Common myeloid progenitor, CD34-positive (primary cell): ENCODE measurements at regions not wholly inside any gene's neighbourhood (a gene's known extent, or its start where the extent isn't known, plus 50 kb on each side); places are given as distances from the start of the nearest gene placed in this dataset.

ENCODE experiments used
- CTCF ChIA-PET: fragments of 350-600 bp; sonication (Branson Sonifier 250); formaldehyde crosslinking; loops from one replicate; lab custom pipeline; 2021; ENCODE audit warnings: antibody characterized with exemption; lab: Charles Lee
- POLR2A ChIA-PET: fragments of 350-600 bp; sonication (Branson Sonifier 250); formaldehyde crosslinking; loops from one replicate; lab custom pipeline; 2021; ENCODE audit warnings: antibody characterized with exemption; lab: Charles Lee
- DNase-seq, 3 donors: peaks; one replicate each; pipeline versions ENCODE4 v3.0.0 to v3.0.0-alpha.2; 2013
- H3K27ac ChIP-seq, 2 experiments: 1 replicate in 1 of 2; 2 replicates in 1 of 2; pipeline ENCODE4 v1.7.0; 2013; ENCODE audit warnings: inconsistent platforms in 2 of 2, low read length in 2 of 2, mild to moderate bottlenecking in 2 of 2, low read depth in 1 of 2, moderate library complexity in 1 of 2; ENCODE audit not compliant: severe bottlenecking in 2 of 2, insufficient read depth in 1 of 2, poor library complexity in 1 of 2
- H3K27me3 ChIP-seq, 5 experiments: replicated peaks in 2 of 5; 1 replicate in 3 of 5; 2 replicates in 2 of 5; pipeline versions ENCODE4 v1.6.1 to v1.7.0; 2013; ENCODE audit warnings: low read length in 4 of 5, mild to moderate bottlenecking in 2 of 5, moderate library complexity in 2 of 5, inconsistent platforms in 1 of 5; ENCODE audit not compliant: insufficient read depth in 5 of 5, control insufficient read depth in 4 of 5
- H3K36me3 ChIP-seq, 4 experiments: 1 replicate in 2 of 4; 2 replicates in 2 of 4; pipeline versions ENCODE4 v1.6.1 to v1.7.0; 2013; ENCODE audit warnings: low read length in 3 of 4, control low read depth in 1 of 4, mild to moderate bottlenecking in 1 of 4; ENCODE audit not compliant: control insufficient read depth in 4 of 4, insufficient read depth in 4 of 4
- H3K4me1 ChIP-seq, 4 experiments: 1 replicate in 3 of 4; 2 replicates in 1 of 4; pipeline versions ENCODE4 v1.6.1 to v1.7.1; 2013; ENCODE audit warnings: low read length in 3 of 4, mild to moderate bottlenecking in 3 of 4, control low read depth in 1 of 4, inconsistent platforms in 1 of 4, moderate library complexity in 1 of 4; ENCODE audit not compliant: control insufficient read depth in 4 of 4, insufficient read depth in 4 of 4; ENCODE audit errors: control extremely low read depth in 1 of 4
- H3K4me3 ChIP-seq, 7 experiments: 1 replicate in 4 of 7; 2 replicates in 3 of 7; pipeline versions ENCODE4 v1.5.1 to v1.7.0; 2013; ENCODE audit warnings: mild to moderate bottlenecking in 7 of 7, low read length in 6 of 7, moderate library complexity in 6 of 7, inconsistent platforms in 2 of 7, low read depth in 2 of 7, control low read depth in 1 of 7; ENCODE audit not compliant: insufficient read depth in 4 of 7, control insufficient read depth in 1 of 7; ENCODE audit errors: extremely low read depth in 1 of 7
- H3K9me3 ChIP-seq, 5 experiments: 1 replicate in 4 of 5; 2 replicates in 1 of 5; pipeline versions ENCODE4 v1.6.1 to v1.7.1; 2013; ENCODE audit warnings: low read length in 4 of 5, mild to moderate bottlenecking in 2 of 5, inconsistent platforms in 1 of 5, low read depth in 1 of 5, moderate library complexity in 1 of 5; ENCODE audit not compliant: control insufficient read depth in 4 of 5, insufficient read depth in 2 of 5; ENCODE audit errors: control extremely low read depth in 1 of 5
- WGBS: methylation state at CpG from one replicate; pipeline ENCODE4 v1.1.5; 2013; ENCODE audit not compliant: insufficient coverage; 5-methylcytosine and 5-hydroxymethylcytosine counted together

DNA sequence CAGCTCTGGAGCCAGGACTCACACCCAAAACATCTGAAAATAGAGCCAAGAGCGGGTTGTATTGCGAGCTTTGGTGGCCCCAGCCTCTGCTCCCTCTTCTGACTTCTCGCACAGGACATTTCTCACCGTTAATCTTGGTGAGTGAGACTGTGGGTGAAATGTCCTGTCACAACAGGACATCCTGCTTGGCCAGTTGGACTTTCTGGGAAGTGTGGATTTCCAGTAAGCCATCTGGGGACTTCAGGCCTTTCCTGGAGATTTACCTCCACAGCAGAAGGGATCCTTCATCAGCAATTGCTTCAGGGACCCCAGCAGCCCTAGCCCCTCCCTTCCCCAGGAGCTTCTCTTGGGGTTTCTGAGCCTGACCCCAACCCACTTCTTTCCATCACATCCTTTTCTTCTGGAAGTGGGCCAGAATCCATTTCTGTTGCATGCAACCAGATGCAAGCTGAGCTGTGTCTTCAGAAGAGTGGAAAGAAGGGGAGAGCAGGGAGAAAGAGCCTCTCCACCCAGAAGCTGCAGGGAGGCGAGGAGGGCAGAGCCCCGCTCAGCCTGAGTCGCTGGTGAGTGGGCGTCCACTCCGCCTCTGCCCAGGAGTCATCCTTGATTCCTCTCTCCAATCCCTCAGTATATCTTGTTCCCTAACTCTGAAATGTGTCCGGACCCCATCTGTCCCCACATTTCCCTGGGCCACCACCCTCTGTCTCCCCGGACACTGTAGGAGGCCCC lies 50.3 kb upstream of the GADD45G start:
- no peak overlapping the region for H3K27ac ChIP-seq
- ChIA-PET CTCF (interaction anchor here (9.7 kb wide), 1 partner anchor 127 kb away, joined by 106 read pairs; no protein-coding TSS in a partner anchor), POLR2A (interaction anchor here (1.0 kb wide), 1 partner anchor 12 kb away, joined by 3 read pairs; no protein-coding TSS in a partner anchor)
- peaks cover 11 to 43% (median 39%) of the 10 kb centered on the region in 4 experiments for H3K4me1 ChIP-seq
- no peaks in the 10 kb centered on the region for H3K36me3 ChIP-seq
- no peaks in the 10 kb centered on the region for H3K27me3 ChIP-seq
- WGBS: 98% methylated on average over 10 of the region's 11 CpGs
- no peak for DNase-seq
- H3K9me3 ChIP-seq: peaks cover 0 to 2% (median 0%) of the 10 kb centered on the region in 5 experiments
- H3K4me3 ChIP-seq: no peak overlapping the region

DNA sequence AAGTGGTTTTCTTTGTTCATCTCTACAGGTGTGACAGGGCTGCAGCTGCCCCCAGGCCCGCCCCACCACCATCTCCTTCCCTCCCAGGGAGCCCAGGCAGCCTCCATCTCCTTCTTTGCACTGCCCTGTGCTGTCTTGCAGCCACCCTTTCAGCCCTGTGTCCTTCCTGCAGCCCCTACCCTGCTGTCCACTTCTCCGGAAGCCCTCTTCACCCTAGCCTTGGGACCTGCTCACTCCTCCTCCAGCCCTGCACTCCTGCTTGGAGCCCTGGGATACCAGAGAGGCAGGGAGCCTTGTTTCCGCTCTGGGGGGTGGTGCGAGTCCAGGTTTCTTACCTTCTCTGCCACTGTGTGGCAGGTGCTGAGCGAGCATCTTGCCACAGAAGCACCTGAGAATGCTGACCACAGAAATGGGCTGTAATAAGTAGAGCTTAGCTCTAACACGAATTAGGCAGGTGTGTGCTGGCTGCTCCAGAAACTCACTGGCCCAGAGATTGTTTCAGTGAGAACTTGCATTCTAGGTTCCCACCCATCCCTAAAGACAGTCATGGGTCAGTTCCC lies 51.3 kb upstream of the GADD45G start:
- 95% methylated on average over 4 of the region's 6 CpGs for WGBS
- peaks cover 11 to 49% (median 39%) of the 10 kb centered on the region in 4 experiments for H3K4me1 ChIP-seq
- POLR2A ChIA-PET: no interaction called here

DNA sequence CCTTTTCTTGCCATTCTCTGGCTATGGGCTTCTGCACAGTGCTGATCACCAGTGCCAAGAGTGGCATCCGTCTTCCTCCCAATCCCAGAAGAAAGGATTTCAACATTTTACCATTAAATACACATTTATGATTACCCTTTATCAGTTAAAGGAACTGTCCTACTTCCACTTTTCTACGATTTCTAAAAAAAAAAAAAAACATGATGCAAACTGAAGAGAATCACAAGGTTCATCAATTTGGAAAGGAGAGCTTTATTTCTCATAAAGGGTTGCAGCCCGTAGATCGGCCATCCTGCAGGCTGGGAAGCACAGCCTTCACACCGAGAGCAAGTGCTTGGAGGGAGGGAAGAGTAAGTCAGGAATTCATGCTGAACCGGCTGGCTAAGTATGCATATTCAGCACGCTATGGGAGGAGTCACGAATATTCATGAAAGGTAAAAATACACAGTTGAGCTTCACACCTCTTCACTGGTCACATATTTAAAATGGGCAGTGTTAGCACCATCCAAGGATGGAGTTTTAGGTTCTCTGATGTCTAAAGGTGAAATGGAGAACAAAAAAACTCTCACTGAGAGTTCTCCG lies 52.5 kb upstream of the SEMA4D start:
- Histone ChIP-seq H3K27me3 (no peaks in the 10 kb centered on the region), H3K36me3 (no peaks in the 10 kb centered on the region), H3K4me3 (no peak overlapping the region), H3K9me3 (peaks cover 0 to 7% (median 0%) of the 10 kb centered on the region in 5 experiments), H3K4me1 (peaks cover 0 to 31% (median 18%) of the 10 kb centered on the region in 4 experiments), H3K27ac (no peak overlapping the region)
- CTCF ChIA-PET: interaction anchor here (0.8 to 9.7 kb wide), 14 partner anchors 8 to 196 kb away, joined by 3 to 106 read pairs (median 10); no protein-coding TSS in a partner anchor
- POLR2A ChIA-PET: interaction anchor here (0.5 kb wide), 1 partner anchor 60 kb away, joined by 4 read pairs; no protein-coding TSS in a partner anchor
- DNase-seq: no peak
- WGBS: 83% methylated on average over 6 of the region's 9 CpGs

More for the DNA sequence above, 51.3 kb upstream of the GADD45G start:
- H3K4me3 ChIP-seq: no peak overlapping the region
- CTCF ChIA-PET: interaction anchor here (0.6 to 9.7 kb wide), 2 partner anchors 10 to 126 kb away, joined by 3 to 106 read pairs; no protein-coding TSS in a partner anchor
- DNase-seq: no peak
- H3K9me3 ChIP-seq: peaks cover 0 to 2% (median 0%) of the 10 kb centered on the region in 5 experiments
- no peaks in the 10 kb centered on the region for H3K36me3 ChIP-seq
- H3K27ac ChIP-seq: no peak overlapping the region
- no peaks in the 10 kb centered on the region for H3K27me3 ChIP-seq

DNA sequence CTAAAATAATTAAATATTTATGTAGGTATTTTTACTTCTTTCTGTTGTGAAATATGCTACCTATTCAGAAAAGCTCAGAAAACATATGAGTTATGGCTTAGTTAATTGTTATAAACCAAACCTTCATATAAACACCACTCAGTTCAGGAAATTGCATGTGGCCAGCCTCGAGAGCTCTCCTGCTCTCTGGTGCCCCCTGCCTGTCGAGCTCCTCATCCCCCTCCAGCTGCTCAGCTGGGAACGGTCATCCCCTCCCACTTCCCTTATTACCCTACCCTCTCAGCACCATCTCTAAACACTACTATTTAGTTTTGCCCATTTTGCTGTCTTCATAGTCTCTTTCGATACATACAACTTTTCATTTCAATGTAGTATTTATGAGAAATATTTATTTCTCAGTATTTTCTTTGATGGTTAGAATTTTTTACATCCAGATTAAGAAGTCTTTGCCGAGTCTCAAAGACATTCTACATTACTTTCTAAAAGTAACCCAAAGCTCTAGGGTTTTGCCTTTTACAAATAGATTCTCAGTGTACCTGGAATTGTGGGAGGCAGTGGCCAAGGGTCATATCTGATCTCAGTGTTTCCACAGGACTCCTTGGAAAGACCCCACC lies 51.2 kb upstream of the SEMA4D start:
- Histone ChIP-seq H3K27ac (no peak overlapping the region), H3K9me3 (peaks cover 0 to 10% (median 3%) of the 10 kb centered on the region in 5 experiments), H3K27me3 (no peaks in the 10 kb centered on the region), H3K4me3 (no peak overlapping the region), H3K4me1 (peaks cover 0 to 21% (median 12%) of the 10 kb centered on the region in 4 experiments), H3K36me3 (no peaks in the 10 kb centered on the region)
- ChIA-PET POLR2A (interaction anchor here (0.7 to 1.2 kb wide), 5 partner anchors 81 to 236 kb away, joined by 3 to 4 read pairs (median 3); no protein-coding TSS in a partner anchor), CTCF (interaction anchor here (0.7 to 9.7 kb wide), 50 partner anchors 9 to 226 kb away, joined by 3 to 106 read pairs (median 6); no protein-coding TSS in a partner anchor)
- WGBS: 0% methylated on average over 3 of the region's 5 CpGs
- DNase-seq: peak; percentile 81 to 88 (median 83)

DNA sequence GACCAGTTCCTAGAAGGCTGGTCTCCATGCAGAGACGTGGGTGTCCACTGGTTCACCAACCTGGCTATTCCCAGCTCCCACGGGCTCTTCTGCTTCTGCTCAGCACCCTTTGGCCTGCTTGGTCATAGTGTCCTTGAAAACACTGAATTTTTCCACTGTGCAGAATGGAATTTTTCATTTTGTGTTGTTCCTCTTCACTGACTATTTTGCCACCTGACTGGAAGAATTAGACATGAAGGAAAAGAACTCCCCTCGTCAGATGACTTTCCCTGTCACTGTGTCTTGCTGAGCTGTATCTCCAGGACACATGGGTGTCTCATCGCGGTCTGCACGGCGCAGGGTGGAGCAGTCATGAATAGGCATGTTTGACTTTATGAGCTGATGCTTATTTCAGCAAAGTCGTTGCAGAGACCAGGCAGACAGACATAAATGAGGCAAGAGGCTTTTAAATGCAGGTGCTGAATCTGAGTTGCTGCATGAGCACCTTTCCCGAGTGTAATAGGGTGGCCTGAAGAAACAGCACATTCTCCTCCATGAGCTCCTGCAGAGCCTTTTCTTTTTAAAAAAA lies 50.2 kb upstream of the SEMA4D start:
- Histone ChIP-seq H3K27me3 (no peaks in the 10 kb centered on the region), H3K36me3 (no peaks in the 10 kb centered on the region), H3K4me3 (no peak overlapping the region), H3K27ac (no peak overlapping the region), H3K4me1 (peaks cover 0 to 16% (median 12%) of the 10 kb centered on the region in 4 experiments), H3K9me3 (peaks cover 0 to 10% (median 3%) of the 10 kb centered on the region in 5 experiments)
- CTCF ChIA-PET: interaction anchor here (0.7 to 9.7 kb wide), 43 partner anchors 9 to 225 kb away, joined by 3 to 106 read pairs (median 8); no protein-coding TSS in a partner anchor
- DNase-seq: peak in 2 of 3 donors; percentile 21 to 35
- POLR2A ChIA-PET: interaction anchor here (0.7 to 1.2 kb wide), 4 partner anchors 80 to 235 kb away, joined by 3 to 4 read pairs (median 3); no protein-coding TSS in a partner anchor
- WGBS: 82% methylated on average over 7 of the region's 9 CpGs
